ENCODE measurements at regions not wholly inside any gene's neighbourhood (a gene's known extent, or its start where the extent isn't known, plus 50 kb on each side); places are given as distances from the start of the nearest gene placed in this dataset.
"Not testable (repeated sequence)": the region's sequence is repeated elsewhere in the genome, so short reads cannot be mapped to it uniquely, and the experiment has no call there.

- no peak for DNase-seq
These were observed 133.4 kb downstream of the SLC25A46 start for GRCh38 chr5:110872200-110872599.

DNA sequence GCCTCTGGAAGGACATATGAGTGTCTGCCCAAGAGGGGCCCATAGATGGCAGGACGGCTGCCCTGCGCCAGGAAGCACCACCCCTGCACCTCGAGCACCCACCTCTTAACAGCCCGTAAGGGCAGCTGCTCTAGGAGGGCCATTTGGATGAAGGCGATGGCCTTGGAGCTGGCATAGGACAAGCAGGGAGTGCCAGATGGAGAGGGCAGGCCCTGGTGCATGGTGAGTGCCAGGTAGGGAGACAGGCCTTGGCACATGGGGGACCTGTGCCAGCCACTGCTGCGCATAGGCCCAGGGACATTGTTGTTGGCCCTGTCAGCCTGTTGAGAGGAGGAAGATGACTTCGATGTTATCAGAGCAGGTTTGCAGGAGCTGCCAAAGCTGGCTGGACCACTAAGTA lies 134.2 kb downstream of the SLC25A46 start:
- DNase-seq = no peak

DNA sequence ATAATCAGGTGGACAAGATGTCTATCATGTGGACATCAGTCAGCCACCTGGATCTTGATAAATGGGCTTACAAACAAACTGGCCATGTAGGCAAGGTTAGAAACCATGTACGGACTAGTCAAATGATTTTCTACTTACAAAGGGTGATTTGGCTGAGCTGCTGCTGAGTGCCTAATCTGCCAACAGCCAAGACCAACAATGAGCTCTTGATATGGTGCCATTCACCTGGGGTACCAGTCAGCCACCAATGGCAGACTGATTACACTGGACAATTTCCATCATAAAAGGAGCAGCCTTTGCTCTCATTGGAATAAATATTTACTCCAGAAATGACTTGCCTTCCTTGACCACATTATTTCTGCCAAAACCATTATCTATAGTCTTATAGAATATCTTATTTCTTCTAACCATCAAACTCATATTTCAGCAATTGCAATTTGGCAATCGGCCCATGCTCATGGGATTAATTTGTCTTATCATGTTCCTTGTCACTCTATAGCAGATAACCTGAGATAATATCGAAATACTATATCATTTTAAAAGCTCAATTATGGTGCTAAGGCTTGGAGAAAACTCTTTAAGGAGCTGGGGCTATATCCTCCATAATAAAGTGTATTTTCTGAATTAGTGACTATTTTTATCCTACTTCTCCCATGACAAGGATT lies 135.1 kb downstream of the SLC25A46 start:
- DNase-seq = no peak

DNA sequence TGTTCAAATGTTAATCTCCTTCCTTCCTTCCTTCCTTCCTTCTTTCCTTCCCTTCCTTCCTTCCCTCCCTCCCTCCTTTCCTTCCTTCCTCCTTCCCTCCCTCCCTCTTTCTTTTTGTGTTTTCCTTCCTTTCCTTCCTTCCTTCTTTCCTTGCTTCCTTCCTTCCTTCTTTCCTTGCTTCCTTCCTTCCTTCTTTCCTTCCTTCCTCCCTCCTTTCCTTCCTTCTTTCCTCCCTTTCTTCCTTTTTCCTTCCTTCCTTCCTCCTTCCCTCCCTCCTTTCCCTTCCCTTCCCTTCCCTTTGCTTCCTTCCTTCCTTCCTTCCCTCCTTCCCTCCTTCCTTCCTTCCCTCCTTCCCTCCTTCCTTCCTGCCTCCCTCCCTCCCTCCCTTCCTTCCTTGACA lies 136.3 kb downstream of the SLC25A46 start:
- not testable (repeated sequence) for DNase-seq

- DNase-seq = no peak
These were observed 139.3 kb downstream of the SLC25A46 start for GRCh38 chr5:110878115-110878514.

GRCh38 chr5:110879675-110880074 lies 140.9 kb downstream of the SLC25A46 start:
- DNase-seq = no peak

GRCh38 chr5:110880413-110880812 lies 141.6 kb downstream of the SLC25A46 start:
- no peak for DNase-seq

GRCh38 chr5:110884005-110884404 lies 145.2 kb downstream of the SLC25A46 start:
- DNase-seq = no peak

DNA sequence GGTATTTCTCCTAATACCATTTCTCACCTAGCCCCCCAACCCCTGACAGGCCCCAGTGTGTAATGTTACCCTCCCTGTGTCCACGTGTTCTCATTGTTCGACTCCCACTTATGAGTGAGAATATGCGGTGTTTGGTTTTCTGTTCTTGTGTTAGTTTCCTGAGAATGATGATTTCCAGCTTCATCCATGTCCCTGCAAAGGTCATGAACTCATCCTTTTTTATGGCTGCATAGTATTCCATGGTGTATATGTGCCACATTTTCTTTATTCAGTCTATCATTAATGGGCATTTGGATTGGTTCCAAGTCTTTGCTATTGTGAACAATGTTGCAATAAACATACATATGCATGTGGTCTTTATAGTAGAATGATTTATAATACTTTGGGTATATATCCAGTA lies 148.4 kb downstream of the SLC25A46 start:
- not testable (repeated sequence) for DNase-seq

DNA sequence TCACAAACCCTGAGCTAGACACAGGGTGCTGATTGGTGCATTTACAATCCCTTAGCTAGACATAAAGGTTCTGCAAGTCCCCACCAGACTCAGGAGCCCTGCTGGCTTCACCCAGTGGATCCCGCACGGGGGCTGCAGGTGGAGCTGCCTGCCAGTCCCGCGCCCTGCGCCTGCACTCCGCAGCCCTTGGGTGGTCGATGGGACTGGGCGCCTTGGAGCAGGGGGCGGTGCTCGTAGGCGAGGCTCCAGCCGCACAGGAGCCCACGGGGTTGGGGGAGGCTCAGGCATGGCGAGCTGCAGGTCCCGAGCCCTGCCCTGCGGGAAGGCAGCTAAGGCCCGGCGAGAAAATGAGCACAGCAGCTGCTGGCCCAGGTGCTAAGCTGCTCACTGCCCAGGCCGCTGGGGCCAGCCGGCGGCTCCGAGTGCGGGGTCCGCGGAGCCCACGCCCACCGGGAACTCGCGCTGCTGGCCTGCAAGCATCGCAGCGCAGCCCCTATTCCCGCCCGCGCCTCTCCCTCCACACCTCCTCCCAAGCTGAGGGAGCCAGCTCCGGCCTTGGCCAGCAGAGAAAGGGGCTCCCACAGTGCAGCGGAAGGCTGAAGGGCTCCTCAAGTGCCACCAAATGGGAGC lies 155.2 kb downstream of the SLC25A46 start:
- DNase-seq = not testable (repeated sequence)

GRCh38 chr5:110894805-110895204 lies 156.0 kb downstream of the SLC25A46 start:
- DNase-seq = no peak

DNA sequence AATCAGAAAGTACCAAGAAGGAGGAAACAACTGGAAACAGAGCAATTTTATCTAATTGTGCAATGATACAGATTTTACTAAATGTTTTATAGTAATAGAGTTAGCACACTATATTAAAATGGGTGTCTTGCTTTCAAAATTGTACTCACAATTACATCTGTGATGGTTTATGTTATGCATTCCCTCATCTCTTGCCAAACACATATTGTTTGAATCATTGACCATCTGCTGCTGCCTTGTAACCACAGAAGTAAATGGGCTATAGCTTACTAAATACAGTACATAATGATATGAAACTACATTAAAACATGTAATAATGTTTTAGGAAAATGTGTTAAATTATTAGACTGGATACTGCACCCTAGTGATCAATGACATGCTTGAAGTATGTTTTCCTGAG lies 158.1 kb downstream of the SLC25A46 start:
- no peak for DNase-seq

DNA sequence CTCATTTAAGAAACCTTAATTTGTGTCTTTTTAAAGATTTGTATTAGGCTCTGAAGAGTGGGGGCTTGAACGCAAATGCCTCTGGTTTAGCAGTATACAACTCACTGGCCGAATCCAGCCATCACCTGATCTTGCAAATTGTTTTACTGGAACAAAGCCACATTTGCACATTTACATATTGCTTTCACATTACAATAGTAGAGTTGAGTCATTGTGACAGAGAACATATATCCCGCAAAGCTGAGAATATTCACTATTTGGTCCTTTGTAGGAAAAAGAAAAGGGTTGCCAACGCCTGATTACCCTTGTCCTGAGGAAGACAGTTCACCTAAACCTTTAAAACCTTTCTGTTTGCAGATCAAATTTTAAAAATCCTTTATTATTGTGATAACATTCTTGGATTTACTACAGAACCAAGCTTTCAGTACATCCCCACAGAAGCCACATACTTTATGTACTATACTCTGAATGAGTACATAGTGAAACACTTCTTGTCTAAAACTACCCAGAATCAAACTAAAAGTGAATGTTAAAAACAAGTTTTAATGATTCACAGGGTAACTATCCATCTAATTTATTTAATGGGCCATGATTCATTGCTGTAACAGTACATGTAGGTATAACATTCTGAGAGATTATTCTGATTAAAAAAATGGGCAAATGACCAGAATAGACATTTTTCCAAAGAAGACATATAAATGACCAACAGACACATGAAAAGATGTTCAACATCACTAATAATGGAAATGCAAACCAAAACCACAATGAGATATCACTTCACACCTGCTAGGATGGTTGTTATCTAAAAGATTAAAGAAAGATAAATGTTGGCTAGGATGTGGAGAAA lies 161.0 kb downstream of the SLC25A46 start:
- DNase-seq = no peak

GRCh38 chr5:110900829-110901228 lies 162.0 kb downstream of the SLC25A46 start:
- no peak for DNase-seq

- DNase-seq = no peak
These were observed 165.2 kb downstream of the SLC25A46 start for GRCh38 chr5:110903966-110904365.

GRCh38 chr5:110908848-110909247 lies 162.7 kb upstream of the TSLP start:
- no peak for DNase-seq

DNA sequence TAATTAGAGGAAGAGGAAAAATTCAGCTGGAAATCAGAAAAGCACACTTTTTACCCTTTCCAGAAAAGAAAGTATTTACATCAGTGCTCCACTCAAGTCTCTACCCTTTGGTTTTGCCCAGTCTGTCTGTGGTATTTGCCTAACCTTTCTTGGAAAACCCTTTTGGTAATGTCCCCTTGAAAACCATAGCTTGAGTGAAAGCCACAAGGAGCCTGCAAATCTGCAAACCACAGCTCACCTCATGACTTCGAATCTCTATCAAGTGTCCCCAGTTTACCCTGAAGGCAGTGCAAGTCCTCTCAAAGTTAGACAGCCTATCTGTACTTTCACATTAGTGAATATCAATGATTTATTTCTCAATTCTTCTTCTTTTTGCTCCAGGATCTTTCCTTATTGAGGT lies 162.1 kb upstream of the TSLP start:
- DNase-seq = no peak

DNA sequence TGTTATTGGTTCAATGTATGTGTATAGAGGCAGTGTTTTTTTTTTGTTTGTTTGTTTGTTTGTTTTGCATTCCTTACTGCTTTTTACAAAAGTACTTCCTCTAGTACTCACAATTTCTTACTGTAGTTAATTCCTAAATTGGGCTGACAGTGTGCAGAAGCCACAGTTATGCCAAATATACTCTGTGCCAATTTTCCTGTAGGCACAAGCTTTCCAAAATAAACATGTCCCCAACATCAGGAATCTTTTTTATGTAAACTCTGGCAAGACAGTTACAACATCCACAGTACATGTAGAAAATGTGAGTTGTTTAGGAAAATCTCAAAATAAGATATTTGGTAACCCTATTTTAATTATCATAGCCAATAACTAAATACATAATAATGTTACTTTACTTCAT lies 161.6 kb upstream of the TSLP start:
- no peak for DNase-seq

GRCh38 chr5:110913221-110913620 lies 158.3 kb upstream of the TSLP start:
- no peak for DNase-seq

DNA sequence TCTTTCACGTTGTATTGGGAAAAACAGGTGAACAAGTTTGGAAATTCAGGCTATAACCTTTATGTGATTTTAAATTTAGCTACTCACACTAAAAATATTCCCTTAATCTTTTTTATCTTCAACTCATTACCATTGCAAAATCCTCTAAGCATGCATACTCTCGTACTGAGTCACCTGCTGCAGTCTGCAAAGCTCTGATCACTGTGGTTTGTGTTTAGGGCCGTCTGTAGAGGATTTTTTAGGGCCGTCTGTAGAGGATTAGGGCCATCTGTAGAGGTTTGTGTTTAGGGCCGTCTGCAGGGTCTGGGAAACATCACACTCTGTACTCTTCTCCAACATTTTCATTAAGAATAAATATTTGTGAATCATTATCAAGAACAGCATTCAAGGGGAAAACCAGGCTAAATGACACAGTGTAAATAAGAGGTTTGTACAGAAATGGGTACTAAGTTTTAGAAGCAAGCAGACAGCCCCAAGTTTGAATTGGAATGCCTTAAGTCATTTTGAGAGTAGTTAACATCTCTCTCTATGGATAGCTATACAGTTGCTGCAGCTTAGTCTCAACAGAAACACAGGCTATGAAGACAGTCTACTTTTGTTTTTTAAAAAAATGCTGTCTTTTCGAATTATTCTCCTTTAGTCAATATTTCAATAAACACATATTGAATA lies 155.0 kb upstream of the TSLP start:
- no peak for DNase-seq

DNA sequence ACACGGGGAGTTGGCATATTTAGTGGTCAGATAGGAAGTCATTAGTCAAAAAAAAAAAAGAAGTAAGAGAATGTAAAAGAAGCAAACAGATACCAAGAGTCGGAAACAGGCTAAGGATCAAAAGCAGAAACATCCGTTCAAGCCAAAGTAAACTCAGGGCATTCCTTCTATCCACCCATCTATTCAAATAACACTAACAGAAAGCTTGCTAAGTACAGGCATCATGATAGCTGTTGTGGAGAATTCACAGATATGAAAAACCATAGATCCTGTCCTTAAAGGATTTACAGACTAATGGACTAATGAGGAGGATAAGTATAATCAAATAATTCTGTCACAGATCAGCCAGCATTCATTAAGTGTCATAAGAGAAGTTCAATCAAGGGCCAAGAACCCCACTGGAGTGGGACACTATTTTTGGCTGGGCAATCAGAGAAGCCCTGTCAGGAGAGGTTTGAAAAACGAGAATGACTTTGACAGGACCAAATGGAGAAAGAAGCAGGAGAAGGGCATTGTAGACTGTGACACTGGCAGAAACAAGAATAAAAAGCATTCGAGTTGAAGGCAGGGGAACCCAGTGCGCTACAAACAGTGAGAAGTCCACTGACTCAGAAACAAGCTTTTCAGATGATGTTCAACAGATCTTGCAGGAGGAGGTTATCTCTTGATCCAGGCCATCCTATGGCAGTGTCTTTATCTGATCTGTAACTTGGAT lies 154.2 kb upstream of the TSLP start:
- no peak for DNase-seq

GRCh38 chr5:110918683-110919082 lies 152.8 kb upstream of the TSLP start:
- DNase-seq = no peak

DNA sequence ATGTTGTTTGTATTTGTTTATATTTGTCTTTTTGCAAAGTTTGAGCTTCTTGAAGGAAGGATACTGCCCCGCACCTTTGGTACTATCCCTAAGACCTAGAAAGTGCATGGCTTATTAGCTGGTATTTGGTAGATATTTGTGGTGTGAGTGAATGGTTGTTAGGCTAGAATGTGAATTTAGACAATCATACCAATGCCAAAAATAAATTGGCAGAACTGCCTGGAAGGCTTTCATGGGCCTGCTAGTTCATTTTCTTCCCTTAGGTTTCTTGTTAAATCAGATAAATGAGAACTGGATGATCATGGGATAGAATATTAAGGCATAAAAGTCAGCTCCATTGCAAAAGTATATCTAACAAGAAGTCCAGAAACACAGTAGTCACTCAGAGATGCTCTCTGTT lies 147.5 kb upstream of the TSLP start:
- DNase-seq = no peak
